Epithelial cell of proximal tubule (primary cell): ENCODE measurements at regions not wholly inside any gene's neighbourhood (a gene's known extent, or its start where the extent isn't known, plus 50 kb on each side); places are given as distances from the start of the nearest gene placed in this dataset.

ENCODE experiments used
- DNase-seq: peaks from one replicate; pipeline ENCODE4 v3.0.0-alpha.2; 2011; ENCODE audit warnings: low read depth
- H3K4me3 ChIP-seq: 2 replicates; pipeline ENCODE4 v1.5.1; 2011; ENCODE audit warnings: low read depth, mild to moderate bottlenecking, low read length
- CTCF ChIP-seq: conservative IDR thresholded peaks from 2 replicates; pipeline ENCODE4 v1.5.1; 2012; ENCODE audit warnings: low read depth, mild to moderate bottlenecking, low read length

- no peak overlapping the region for H3K4me3 ChIP-seq
- DNase-seq, result no peak
- TF ChIP-seq CTCF, result no peak
Measured at GRCh38 chr10:15462253-15462897, 91.3 kb upstream of the FAM171A1 start.

- no peak for DNase-seq
- peak; percentile 29 for TF ChIP-seq CTCF
- no peak overlapping the region for H3K4me3 ChIP-seq
Measured at GRCh38 chr10:15461353-15462108, 90.4 kb upstream of the FAM171A1 start.

GRCh38 chr10:15460661-15461060 is 89.6 kb upstream of the FAM171A1 start:
- no peak overlapping the region for H3K4me3 ChIP-seq
- no peak for DNase-seq
- TF ChIP-seq CTCF, result no peak

GRCh38 chr10:15459218-15459617 is 88.1 kb upstream of the FAM171A1 start:
- H3K4me3 ChIP-seq, result no peak overlapping the region
- no peak for DNase-seq
- TF ChIP-seq CTCF, result no peak

GRCh38 chr10:15457382-15457781 is 86.3 kb upstream of the FAM171A1 start:
- no peak for TF ChIP-seq CTCF
- H3K4me3 ChIP-seq, result no peak overlapping the region

GRCh38 chr10:15455456-15455855 is 84.4 kb upstream of the FAM171A1 start:
- no peak overlapping the region for H3K4me3 ChIP-seq
- DNase-seq, result no peak
- no peak for TF ChIP-seq CTCF

More at GRCh38 chr10:15457382-15457781, 86.3 kb upstream of the FAM171A1 start:
- DNase-seq, result no peak
